Left cardiac atrium (tissue), 4 donors: ENCODE measurements at regions not wholly inside any gene's neighbourhood (a gene's known extent, or its start where the extent isn't known, plus 50 kb on each side); places are given as distances from the start of the nearest gene placed in this dataset.

Experiments used
- ATAC-seq, 2 donors: fragments of 200-7000 bp; cut with Tn5 transposase; one replicate each; pipeline ENCODE4 v1.9.1; 2020; ENCODE audit warnings: mild to moderate bottlenecking in 2 of 2, moderate library complexity in 2 of 2
- DNase-seq: peaks from one replicate; pipeline ENCODE4 v3.0.0-alpha.2; 2020
- intact Hi-C, 2 donors: fragments of 100-400 bp; cut with DNase I; formaldehyde crosslinking; loops; one replicate each; pipeline versions ENCODE4 v1.14.1 to v1.15.1; 2022 to 2023
- donor health status: DM: no; HTN: yes; CAD: no.
- donor health status: DM: no; HTN: yes; CAD: no; lungs with severe emphysema.
- donor health status: DM: yes; HTN: yes; CAD: no.
- donor health status: Dilated cardiomyopathy.

GRCh38 chr5:10825897-10826644 lies 65.0 kb upstream of the DAP start:
- DNase-seq: no peak
- intact Hi-C loops: no loop called here

GRCh38 chr5:10812218-10812617 lies 51.2 kb upstream of the DAP start:
- ATAC-seq (no peak), DNase-seq (no peak)
- intact Hi-C loops: no loop called here

More at GRCh38 chr5:10825897-10826644, 65.0 kb upstream of the DAP start:
- ATAC-seq: no peak
